ENCODE measurements at regions not wholly inside any gene's neighbourhood (a gene's known extent, or its start where the extent isn't known, plus 50 kb on each side); places are given as distances from the start of the nearest gene placed in this dataset.

GRCh38 chr16:5575646-5576245 is 478.2 kb upstream of the EEF2KMT start:
- DNase-seq (ENCODE audit: low read depth, low spot score) (no peak), FAIRE-seq (no peak)
- TF ChIP-seq CTCF (optimal IDR thresholded peaks at IDR 0.05 in 1 of 3, IDR thresholded peaks at IDR 0.05 in 1 of 3, conservative IDR thresholded peaks at IDR 0.05 in 1 of 3; ENCODE audit: extremely low read depth in 1 of 3, insufficient read depth in 2 of 3, low read length in 3 of 3) (no peak), EZH2 (IDR thresholded peaks at IDR 0.05; ENCODE audit: low read length) (no peak)
- no peak overlapping the region for H3K9ac ChIP-seq (ENCODE audit: control insufficient read depth, extremely low read depth, insufficient read depth, low read length)
- no peaks in the 10 kb centered on the region for H3K79me2 ChIP-seq (ENCODE audit: control insufficient read depth, insufficient read depth, low read length)
- H3K9me3 ChIP-seq (ENCODE audit: control insufficient read depth, low read depth, low read length) = peaks cover 10% of the 10 kb centered on the region
- H4K20me1 ChIP-seq (ENCODE audit: control insufficient read depth, extremely low read depth, insufficient read depth, low read length) = no peaks in the 10 kb centered on the region
- H2AFZ ChIP-seq (ENCODE audit: control insufficient read depth, low read length) = no peak overlapping the region
- H3K36me3 ChIP-seq (ENCODE audit: control insufficient read depth in 2 of 2, extremely low read depth in 1 of 2, insufficient read depth in 2 of 2, low read length in 2 of 2) = no peaks in the 10 kb centered on the region
- H3K27ac ChIP-seq (ENCODE audit: control insufficient read depth, insufficient read depth, low read length) = no peak overlapping the region
- no peak overlapping the region for H3K4me3 ChIP-seq (ENCODE audit: control insufficient read depth in 2 of 3, extremely low read depth in 1 of 3, insufficient read depth in 2 of 3, low read depth in 1 of 3, low read length in 3 of 3)
- no peaks in the 10 kb centered on the region for H3K9me1 ChIP-seq (ENCODE audit: control insufficient read depth, extremely low read depth, insufficient read depth, low read length)
- no peak overlapping the region for H3K4me2 ChIP-seq (ENCODE audit: control insufficient read depth, extremely low read depth, insufficient read depth, low read depth, low read length)
- dilution Hi-C loops (cut with MboI; ENCODE audit: extremely low pct_ligation_motif_present, low sequenced_read_pairs) = no loop called here
- no peaks in the 10 kb centered on the region for H3K27me3 ChIP-seq (ENCODE audit: control insufficient read depth, extremely low read depth, insufficient read depth, low read length)
- H3K4me1 ChIP-seq (ENCODE audit: control insufficient read depth, extremely low read depth, insufficient read depth, low read length) = no peaks in the 10 kb centered on the region

- TF ChIP-seq CTCF (optimal IDR thresholded peaks at IDR 0.05 in 1 of 3, IDR thresholded peaks at IDR 0.05 in 1 of 3, conservative IDR thresholded peaks at IDR 0.05 in 1 of 3; ENCODE audit: extremely low read depth in 1 of 3, insufficient read depth in 2 of 3, low read length in 3 of 3) (no peak), EZH2 (IDR thresholded peaks at IDR 0.05; ENCODE audit: low read length) (no peak)
- Histone ChIP-seq H3K9me3 (ENCODE audit: control insufficient read depth, low read depth, low read length) (peaks cover 10% of the 10 kb centered on the region), H3K9ac (ENCODE audit: control insufficient read depth, extremely low read depth, insufficient read depth, low read length) (no peak overlapping the region), H3K9me1 (ENCODE audit: control insufficient read depth, extremely low read depth, insufficient read depth, low read length) (no peaks in the 10 kb centered on the region), H3K79me2 (ENCODE audit: control insufficient read depth, insufficient read depth, low read length) (no peaks in the 10 kb centered on the region), H3K27me3 (ENCODE audit: control insufficient read depth, extremely low read depth, insufficient read depth, low read length) (no peaks in the 10 kb centered on the region), H4K20me1 (ENCODE audit: control insufficient read depth, extremely low read depth, insufficient read depth, low read length) (no peaks in the 10 kb centered on the region), H2AFZ (ENCODE audit: control insufficient read depth, low read length) (no peak overlapping the region), H3K27ac (ENCODE audit: control insufficient read depth, insufficient read depth, low read length) (no peak overlapping the region), H3K4me3 (ENCODE audit: control insufficient read depth in 2 of 3, extremely low read depth in 1 of 3, insufficient read depth in 2 of 3, low read depth in 1 of 3, low read length in 3 of 3) (no peak overlapping the region), H3K4me1 (ENCODE audit: control insufficient read depth, extremely low read depth, insufficient read depth, low read length) (no peaks in the 10 kb centered on the region), H3K4me2 (ENCODE audit: control insufficient read depth, extremely low read depth, insufficient read depth, low read depth, low read length) (no peak overlapping the region), H3K36me3 (ENCODE audit: control insufficient read depth in 2 of 2, extremely low read depth in 1 of 2, insufficient read depth in 2 of 2, low read length in 2 of 2) (no peaks in the 10 kb centered on the region)
- FAIRE-seq = no peak
- dilution Hi-C loops (cut with MboI; ENCODE audit: extremely low pct_ligation_motif_present, low sequenced_read_pairs) = no loop called here
- no peak for DNase-seq (ENCODE audit: low read depth, low spot score)
Measured at GRCh38 chr16:5575121-5575520, 477.5 kb upstream of the EEF2KMT start.

Data from keratinocyte (primary cell).